SKM-1 treated with dmso at 0.1 percent for 144 hours (cell line): ENCODE measurements at regions not wholly inside any gene's neighbourhood (a gene's known extent, or its start where the extent isn't known, plus 50 kb on each side); places are given as distances from the start of the nearest gene placed in this dataset.

Experiments used
- DNase-seq: peaks from one replicate; lab custom pipeline; 2025; ENCODE audit not compliant: unreplicated experiment; lab: John Stamatoyannopoulos, UW

GRCh38 chr21:33155005-33155404 is 74.7 kb upstream of the IFNAR2 start:
- no peak for DNase-seq

- DNase-seq = no peak
These were observed 74.3 kb upstream of the IFNAR2 start for GRCh38 chr21:33155422-33155821.

- DNase-seq = no peak
These were observed 72.4 kb upstream of the IFNAR2 start for GRCh38 chr21:33157303-33157702.

GRCh38 chr21:33158654-33159053 is 71.1 kb upstream of the IFNAR2 start:
- DNase-seq = no peak

- DNase-seq = no peak
These were observed 67.2 kb upstream of the IFNAR2 start for GRCh38 chr21:33162436-33162951.

GRCh38 chr21:33168886-33169285 is 60.9 kb upstream of the IFNAR2 start:
- DNase-seq = no peak

- peak; percentile 6 for DNase-seq
These were observed 60.4 kb upstream of the IFNAR2 start for GRCh38 chr21:33169359-33169758.

GRCh38 chr21:33171616-33172169 is 58.0 kb upstream of the IFNAR2 start:
- DNase-seq = no peak

- DNase-seq = no peak
These were observed 55.0 kb upstream of the IFNAR2 start for GRCh38 chr21:33174756-33175155.
